A549 (cell line): ENCODE measurements at regions not wholly inside any gene's neighbourhood (a gene's known extent, or its start where the extent isn't known, plus 50 kb on each side); places are given as distances from the start of the nearest gene placed in this dataset.

Experiments
- ATAC-seq, 2 experiments: fragments of 200-7000 bp in 1 of 2; fragments of >200 bp in 1 of 2; cut with Nextera tagmentation in 1 of 2; cut with Tn5 transposase in 1 of 2; 3 replicates each; pipeline versions ENCODE4 v1.8.0 to v1.9.1; 2018 to 2020; ENCODE audit warnings: mild to moderate bottlenecking in 1 of 2, moderate library complexity in 1 of 2
- CTCF ChIA-PET: fragments of 300-600 bp; sonication (Branson Sonifier 250); formaldehyde crosslinking; extraction: SDS; loops from one replicate; lab custom pipeline; 2021; ENCODE audit warnings: antibody characterized with exemption, inconsistent platforms; lab: Yijun Ruan, JAX
- POLR2A ChIA-PET: fragments of 350-600 bp; formaldehyde crosslinking; extraction: SDS; loops from one replicate; lab custom pipeline; 2021; ENCODE audit warnings: antibody characterized with exemption, inconsistent platforms; lab: Yijun Ruan, JAX
- DNase-seq, 2 experiments: peaks; one replicate each; pipeline versions ENCODE4 v3.0.0 to v3.0.0-alpha.2; 2011 to 2016; ENCODE audit warnings: low read depth in 1 of 2, low spot score in 1 of 2
- FAIRE-seq: peaks from 2 replicates; lab custom pipeline; 2011; peaks lifted over from hg19 to GRCh38; lab: Jason Lieb, UNC
- H3K27ac ChIP-seq, 2 experiments: fragments of >200 bp; sonication (Bioruptor Twin); formaldehyde crosslinking; 3 replicates each; pipeline ENCODE4 v1.5.1; 2016 to 2017
- H3K4me1 ChIP-seq: fragments of >200 bp; sonication (Bioruptor Twin); formaldehyde crosslinking; 3 replicates; pipeline ENCODE4 v1.6.1; 2016
- H3K4me2 ChIP-seq: fragments of >200 bp; sonication (Bioruptor Twin); formaldehyde crosslinking; 3 replicates; pipeline ENCODE4 v1.6.1; 2016
- H3K4me3 ChIP-seq: fragments of >200 bp; sonication (Bioruptor Twin); formaldehyde crosslinking; 3 replicates; pipeline ENCODE4 v1.5.1; 2016
- H3K9me3 ChIP-seq: fragments of >200 bp; sonication (Bioruptor Twin); formaldehyde crosslinking; 3 replicates; pipeline ENCODE4 v1.6.1; 2016
- CBX2 ChIP-seq: fragments of 200-600 bp; sonication (generic); IDR thresholded peaks from 2 replicates; pipeline ENCODE4 v1.6.1; 2016; ENCODE audit warnings: low read depth, mild to moderate bottlenecking, borderline replicate concordance
- CHD2 ChIP-seq: fragments of 150-350 bp; IDR thresholded peaks from 2 replicates; pipeline ENCODE4 v1.6.1; 2014; ENCODE audit warnings: low read length; ENCODE audit not compliant: partially characterized antibody
- EHF ChIP-seq: fragments of 250-450 bp; sonication (Bioruptor Pico); IDR thresholded peaks from 2 replicates; pipeline ENCODE4 v1.5.0; 2020; ENCODE audit warnings: mild to moderate bottlenecking
- GATA3 ChIP-seq: IDR thresholded peaks from 2 replicates; pipeline ENCODE4 v1.6.1; 2012; ENCODE audit warnings: borderline replicate concordance
- HOXA7 ChIP-seq: fragments of 250-450 bp; sonication (Bioruptor Pico); IDR thresholded peaks from 2 replicates; pipeline ENCODE4 v1.5.0; 2020; ENCODE audit warnings: mild to moderate bottlenecking, moderate library complexity
- JUN ChIP-seq, 2 experiments: fragments of >200 bp; sonication (Bioruptor Twin); formaldehyde crosslinking; IDR thresholded peaks; 2 replicates in 1 of 2; 3 replicates in 1 of 2; pipeline ENCODE4 v1.6.1; 2016 to 2017
- JUNB ChIP-seq: fragments of >200 bp; sonication (Bioruptor Twin); formaldehyde crosslinking; IDR thresholded peaks from 2 replicates; pipeline ENCODE4 v1.6.1; 2016
- KDM1A ChIP-seq: fragments of 200-600 bp; sonication (generic); IDR thresholded peaks from 2 replicates; pipeline ENCODE4 v1.6.1; 2016; ENCODE audit warnings: low read depth, mild to moderate bottlenecking
- MAFK ChIP-seq: fragments of 450-650 bp; IDR thresholded peaks from 2 replicates; pipeline ENCODE4 v1.6.1; 2014; ENCODE audit not compliant: partially characterized antibody
- NPAS2 ChIP-seq: fragments of 250-450 bp; sonication (Bioruptor Pico); IDR thresholded peaks from 2 replicates; pipeline ENCODE4 v1.8.0; 2022; ENCODE audit warnings: mild to moderate bottlenecking, moderate library complexity, borderline replicate concordance
- PHF8 ChIP-seq: fragments of 200-600 bp; sonication (generic); IDR thresholded peaks from 2 replicates; pipeline ENCODE4 v1.6.1; 2016; ENCODE audit warnings: low read depth, mild to moderate bottlenecking, antibody characterized with exemption, moderate library complexity, borderline replicate concordance
- POLR2A ChIP-seq: IDR thresholded peaks from 2 replicates; pipeline ENCODE4 v1.6.1; 2012; ENCODE audit warnings: mild to moderate bottlenecking, low read length
- POLR2AphosphoS2 ChIP-seq: conservative IDR thresholded peaks from 2 replicates; pipeline ENCODE4 v1.6.1; 2012; ENCODE audit warnings: low read length, improper control_type of control experiment, inconsistent platforms
- RAD21 ChIP-seq, 2 experiments: fragments of >200 bp in 1 of 2; sonication (Bioruptor Twin) in 1 of 2; formaldehyde crosslinking in 1 of 2; IDR thresholded peaks in 1 of 2; conservative IDR thresholded peaks in 1 of 2; 2 replicates in 1 of 2; 3 replicates in 1 of 2; pipeline ENCODE4 v1.6.1; 2012 to 2018; ENCODE audit warnings: inconsistent platforms in 1 of 2
- RCOR1 ChIP-seq: fragments of 150-350 bp; IDR thresholded peaks from 2 replicates; pipeline ENCODE4 v1.6.1; 2014; ENCODE audit warnings: antibody characterized with exemption, low read length, low read depth
- RFX5 ChIP-seq: fragments of 450-650 bp; IDR thresholded peaks from 2 replicates; pipeline ENCODE4 v1.7.1; 2014; ENCODE audit warnings: antibody characterized with exemption, mild to moderate bottlenecking, moderate library complexity
- RNF2 ChIP-seq: fragments of 200-600 bp; sonication (generic); IDR thresholded peaks from 2 replicates; pipeline ENCODE4 v1.6.1; 2016; ENCODE audit warnings: low read depth, mild to moderate bottlenecking, antibody characterized with exemption, moderate library complexity, borderline replicate concordance
- TFCP2L1 ChIP-seq: fragments of 250-450 bp; sonication (Bioruptor Pico); IDR thresholded peaks from 2 replicates; pipeline ENCODE4 v1.5.0; 2021; ENCODE audit warnings: mild to moderate bottlenecking
- ZC3H11A ChIP-seq: fragments of 450-650 bp; IDR thresholded peaks from 2 replicates; pipeline ENCODE4 v1.6.1; 2014; ENCODE audit warnings: antibody characterized with exemption, mild to moderate bottlenecking
- ZNF302 ChIP-seq: fragments of 250-450 bp; sonication (Bioruptor Pico); IDR thresholded peaks from 2 replicates; pipeline ENCODE4 v1.9.0; 2021; ENCODE audit warnings: inconsistent platforms, mild to moderate bottlenecking, moderate library complexity
- WGBS: methylation state at CpG from one replicate; pipeline ENCODE4 v1.1.6; 2017; ENCODE audit errors: missing lambda C conversion rate; 5-methylcytosine and 5-hydroxymethylcytosine counted together
- TF ChIP-seq, protein P1 (sequence below): fragments of 150-350 bp; IDR thresholded peaks from 2 replicates; pipeline ENCODE4 v1.6.1; 2014; ENCODE audit warnings: low read depth, mild to moderate bottlenecking, low read length
- TF ChIP-seq, protein P2 (sequence below): fragments of 200-600 bp; sonication (generic); IDR thresholded peaks from 2 replicates; pipeline ENCODE4 v1.6.1; 2016; ENCODE audit warnings: antibody characterized with exemption, mild to moderate bottlenecking, moderate library complexity

DNA sequence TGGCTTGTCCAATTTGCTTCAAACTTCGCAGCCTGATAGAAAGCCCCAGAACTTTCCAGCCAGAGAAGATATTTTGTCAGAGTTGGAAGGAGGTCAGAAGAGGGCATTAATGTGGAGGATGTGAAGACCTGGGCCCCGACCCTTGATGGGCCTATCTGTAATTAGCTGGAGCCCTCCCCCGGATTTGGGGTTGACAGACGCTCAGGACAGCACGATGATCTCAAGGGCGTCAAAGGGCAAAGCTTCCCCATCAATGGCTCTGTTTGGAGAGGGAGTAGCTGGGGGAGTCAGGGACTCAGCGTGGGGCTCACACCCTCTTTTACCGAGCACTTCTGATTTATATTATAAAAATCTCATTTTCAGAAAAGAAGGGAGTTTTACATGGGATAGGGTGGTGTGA lies 59.0 kb upstream of the PPP2R3B start:
- FAIRE-seq = no peak
- no peak for DNase-seq
- Histone ChIP-seq H3K4me3 (no peak overlapping the region), H3K9me3 (no peaks in the 10 kb centered on the region), H3K4me2 (no peak overlapping the region), H3K4me1 (peaks cover 4% of the 10 kb centered on the region; the same call in 1 of the 3 replicates), H3K27ac (no peak overlapping the region)
- ATAC-seq = no peak
- ChIA-PET CTCF (no interaction called here), POLR2A (no interaction called here)
- WGBS = 50% methylated on average over 8 of the region's 8 CpGs
- TF ChIP-seq ZC3H11A (no peak), CHD2 (no peak), GATA3 (no peak), JUNB (no peak), RAD21 (conservative IDR thresholded peaks at IDR 0.05 in 1 of 2, IDR thresholded peaks at IDR 0.05 in 1 of 2) (no peak), JUN (IDR thresholded peaks at IDR 0.05) (no peak), NPAS2 (no peak), RCOR1 (no peak), TFCP2L1 (CRISPR knock-in tag) (no peak), HOXA7 (no peak), POLR2A (no peak), RFX5 (no peak), KDM1A (no peak), RNF2 (no peak)
- TF ChIP-seq, protein P1, sequence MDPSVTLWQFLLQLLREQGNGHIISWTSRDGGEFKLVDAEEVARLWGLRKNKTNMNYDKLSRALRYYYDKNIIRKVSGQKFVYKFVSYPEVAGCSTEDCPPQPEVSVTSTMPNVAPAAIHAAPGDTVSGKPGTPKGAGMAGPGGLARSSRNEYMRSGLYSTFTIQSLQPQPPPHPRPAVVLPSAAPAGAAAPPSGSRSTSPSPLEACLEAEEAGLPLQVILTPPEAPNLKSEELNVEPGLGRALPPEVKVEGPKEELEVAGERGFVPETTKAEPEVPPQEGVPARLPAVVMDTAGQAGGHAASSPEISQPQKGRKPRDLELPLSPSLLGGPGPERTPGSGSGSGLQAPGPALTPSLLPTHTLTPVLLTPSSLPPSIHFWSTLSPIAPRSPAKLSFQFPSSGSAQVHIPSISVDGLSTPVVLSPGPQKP = no peak

DNA sequence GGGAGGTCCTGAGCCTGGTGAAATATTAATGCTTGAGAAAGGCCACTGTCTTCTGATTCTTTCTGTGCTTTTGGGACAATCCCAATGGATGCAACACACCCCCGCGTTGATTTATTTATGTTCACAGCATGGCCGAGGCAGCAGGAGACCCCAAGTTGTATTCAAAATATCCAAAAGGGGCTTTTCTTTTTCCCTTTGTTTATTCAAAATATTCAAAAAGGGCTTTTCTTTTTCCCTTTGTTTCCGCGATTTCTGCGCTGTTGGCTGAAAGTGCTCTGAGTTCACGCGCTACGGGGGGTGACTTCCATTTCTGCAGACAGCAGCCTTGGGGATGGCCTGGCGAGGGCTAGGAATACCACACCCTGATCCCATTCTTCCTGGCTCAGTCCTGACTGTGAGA lies 59.5 kb upstream of the PPP2R3B start:
- DNase-seq (no peak), ATAC-seq (peak in 1 of 2 experiments; percentile 43; a peak in 1 of 6 replicates), FAIRE-seq (no peak)
- H3K4me3 ChIP-seq = no peak overlapping the region
- H3K27ac ChIP-seq = no peak overlapping the region
- no peak overlapping the region for H3K4me2 ChIP-seq
- ChIA-PET POLR2A (no interaction called here), CTCF (no interaction called here)
- no peaks in the 10 kb centered on the region for H3K9me3 ChIP-seq
- WGBS = 53% methylated on average over 10 of the region's 10 CpGs
- peaks cover 4% of the 10 kb centered on the region; the same call in 1 of the 3 replicates for H3K4me1 ChIP-seq
- TF ChIP-seq EHF (no peak), MAFK (no peak), ZNF302 (CRISPR knock-in tag) (no peak), POLR2A (no peak), CBX2 (no peak), PHF8 (no peak)
- TF ChIP-seq, protein P1 = no peak
- TF ChIP-seq, all 56 proteins: peak for 0

DNA sequence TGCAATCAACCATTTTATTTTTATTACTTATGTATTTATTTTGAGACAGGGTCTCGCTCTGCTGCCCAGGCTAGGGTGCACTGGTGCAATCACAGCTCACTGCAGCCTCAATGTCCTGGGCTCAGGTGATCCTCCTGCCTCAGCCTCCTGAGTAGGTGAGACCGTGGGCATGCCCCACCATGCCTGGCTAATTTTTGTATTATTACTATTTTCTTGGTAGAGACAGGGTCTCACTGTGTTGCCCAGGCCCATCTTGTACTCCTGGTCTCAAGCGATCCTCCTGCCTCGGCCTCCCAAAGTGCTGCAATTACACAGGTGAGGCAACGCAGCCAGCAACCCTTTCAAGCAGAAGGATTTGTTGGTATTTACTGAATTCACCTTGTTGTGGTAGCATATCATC lies 60.3 kb upstream of the PPP2R3B start:
- FAIRE-seq = no peak
- Histone ChIP-seq H3K9me3 (no peaks in the 10 kb centered on the region), H3K4me3 (no peak overlapping the region), H3K4me1 (peaks cover 4% of the 10 kb centered on the region; the same call in 1 of the 3 replicates), H3K27ac (no peak overlapping the region), H3K4me2 (no peak overlapping the region)
- no peak for ATAC-seq
- WGBS = 59% methylated on average over 5 of the region's 5 CpGs
- ChIA-PET POLR2A (no interaction called here), CTCF (no interaction called here)
- TF ChIP-seq, protein P2, sequence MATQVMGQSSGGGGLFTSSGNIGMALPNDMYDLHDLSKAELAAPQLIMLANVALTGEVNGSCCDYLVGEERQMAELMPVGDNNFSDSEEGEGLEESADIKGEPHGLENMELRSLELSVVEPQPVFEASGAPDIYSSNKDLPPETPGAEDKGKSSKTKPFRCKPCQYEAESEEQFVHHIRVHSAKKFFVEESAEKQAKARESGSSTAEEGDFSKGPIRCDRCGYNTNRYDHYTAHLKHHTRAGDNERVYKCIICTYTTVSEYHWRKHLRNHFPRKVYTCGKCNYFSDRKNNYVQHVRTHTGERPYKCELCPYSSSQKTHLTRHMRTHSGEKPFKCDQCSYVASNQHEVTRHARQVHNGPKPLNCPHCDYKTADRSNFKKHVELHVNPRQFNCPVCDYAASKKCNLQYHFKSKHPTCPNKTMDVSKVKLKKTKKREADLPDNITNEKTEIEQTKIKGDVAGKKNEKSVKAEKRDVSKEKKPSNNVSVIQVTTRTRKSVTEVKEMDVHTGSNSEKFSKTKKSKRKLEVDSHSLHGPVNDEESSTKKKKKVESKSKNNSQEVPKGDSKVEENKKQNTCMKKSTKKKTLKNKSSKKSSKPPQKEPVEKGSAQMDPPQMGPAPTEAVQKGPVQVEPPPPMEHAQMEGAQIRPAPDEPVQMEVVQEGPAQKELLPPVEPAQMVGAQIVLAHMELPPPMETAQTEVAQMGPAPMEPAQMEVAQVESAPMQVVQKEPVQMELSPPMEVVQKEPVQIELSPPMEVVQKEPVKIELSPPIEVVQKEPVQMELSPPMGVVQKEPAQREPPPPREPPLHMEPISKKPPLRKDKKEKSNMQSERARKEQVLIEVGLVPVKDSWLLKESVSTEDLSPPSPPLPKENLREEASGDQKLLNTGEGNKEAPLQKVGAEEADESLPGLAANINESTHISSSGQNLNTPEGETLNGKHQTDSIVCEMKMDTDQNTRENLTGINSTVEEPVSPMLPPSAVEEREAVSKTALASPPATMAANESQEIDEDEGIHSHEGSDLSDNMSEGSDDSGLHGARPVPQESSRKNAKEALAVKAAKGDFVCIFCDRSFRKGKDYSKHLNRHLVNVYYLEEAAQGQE = no peak
- no peak for TF ChIP-seq POLR2AphosphoS2
- DNase-seq = no peak
